ENCODE measurements at regions not wholly inside any gene's neighbourhood (a gene's known extent, or its start where the extent isn't known, plus 50 kb on each side); places are given as distances from the start of the nearest gene placed in this dataset.

DNA sequence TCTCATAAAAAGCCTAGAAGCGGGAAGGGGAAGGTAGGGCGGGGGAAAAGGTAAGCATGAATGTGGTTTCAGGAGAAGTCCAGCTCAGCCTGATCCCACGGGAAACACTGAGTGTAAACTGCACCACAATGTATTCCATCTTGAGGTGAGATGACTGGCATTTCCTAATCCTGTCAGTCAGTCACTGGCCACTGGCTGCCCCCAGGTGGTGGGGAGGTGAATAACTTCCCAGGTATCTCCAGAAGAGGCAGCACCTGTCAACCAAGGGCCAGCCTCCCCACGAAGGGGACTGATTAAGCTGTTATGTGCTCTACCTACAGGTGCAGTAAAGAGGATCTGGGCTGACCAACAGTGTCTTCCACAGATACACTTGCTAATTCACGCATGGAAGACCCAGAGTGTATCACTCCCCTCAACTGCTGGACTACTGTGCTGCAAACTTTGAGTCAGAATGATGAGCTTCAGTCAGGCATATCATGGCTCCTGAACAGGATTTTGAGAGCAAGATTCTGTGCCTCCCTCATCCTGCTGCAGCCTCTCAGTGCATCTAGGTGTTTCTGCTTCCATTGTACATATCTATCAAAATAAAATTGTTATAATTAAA, 108.5 kb upstream of the CCL2 start:
- Histone ChIP-seq H3K36me3 (replicated peaks in 1 of 2) (no peaks in the 10 kb centered on the region), H3K27ac (no peak overlapping the region), H3K4me3 (no peak overlapping the region), H3K4me1 (replicated peaks in 1 of 2) (no peaks in the 10 kb centered on the region), H3K9me3 (replicated peaks in 1 of 3) (no peaks in the 10 kb centered on the region), H3K27me3 (no peaks in the 10 kb centered on the region)
- TF ChIP-seq, protein P1, sequence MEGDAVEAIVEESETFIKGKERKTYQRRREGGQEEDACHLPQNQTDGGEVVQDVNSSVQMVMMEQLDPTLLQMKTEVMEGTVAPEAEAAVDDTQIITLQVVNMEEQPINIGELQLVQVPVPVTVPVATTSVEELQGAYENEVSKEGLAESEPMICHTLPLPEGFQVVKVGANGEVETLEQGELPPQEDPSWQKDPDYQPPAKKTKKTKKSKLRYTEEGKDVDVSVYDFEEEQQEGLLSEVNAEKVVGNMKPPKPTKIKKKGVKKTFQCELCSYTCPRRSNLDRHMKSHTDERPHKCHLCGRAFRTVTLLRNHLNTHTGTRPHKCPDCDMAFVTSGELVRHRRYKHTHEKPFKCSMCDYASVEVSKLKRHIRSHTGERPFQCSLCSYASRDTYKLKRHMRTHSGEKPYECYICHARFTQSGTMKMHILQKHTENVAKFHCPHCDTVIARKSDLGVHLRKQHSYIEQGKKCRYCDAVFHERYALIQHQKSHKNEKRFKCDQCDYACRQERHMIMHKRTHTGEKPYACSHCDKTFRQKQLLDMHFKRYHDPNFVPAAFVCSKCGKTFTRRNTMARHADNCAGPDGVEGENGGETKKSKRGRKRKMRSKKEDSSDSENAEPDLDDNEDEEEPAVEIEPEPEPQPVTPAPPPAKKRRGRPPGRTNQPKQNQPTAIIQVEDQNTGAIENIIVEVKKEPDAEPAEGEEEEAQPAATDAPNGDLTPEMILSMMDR (IDR thresholded peaks at IDR 0.05) = peak in 4 of 6 experiments; percentile 13 to 56 (median 41)
- TF ChIP-seq POLR2A (IDR thresholded peaks at IDR 0.05) = no peak
- intact Hi-C loops (cut with DNase I) = no loop called here
- peak in 5 of 7 donors; percentile 22 to 82 (median 29) for DNase-seq
- WGBS, 4 donors = 36 to 44% (median 37%) methylated on average over 3 to 5 of the region's 5 CpGs

DNA sequence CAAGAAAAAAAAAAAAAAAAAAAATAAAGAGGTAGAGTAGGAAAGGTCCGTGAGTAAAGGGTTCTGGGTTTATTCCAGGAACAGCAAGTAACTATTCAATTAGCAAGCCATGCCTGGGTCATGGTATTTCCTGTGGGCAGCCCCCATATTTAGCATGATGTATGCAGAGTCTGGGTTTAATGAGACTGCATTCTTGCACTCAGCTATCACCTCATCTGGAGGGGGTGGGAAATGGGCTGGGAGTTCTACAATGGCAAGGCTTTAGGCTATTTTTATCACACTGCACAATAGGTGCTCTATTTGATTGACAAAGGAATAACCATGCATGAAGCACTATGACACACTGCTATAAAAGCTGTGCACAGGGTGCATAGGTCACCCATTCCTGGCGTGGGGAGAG, 104.0 kb upstream of the CCL2 start:
- 40 to 69% (median 50%) methylated on average over 2 of the region's 2 CpGs for WGBS, 4 donors
- H3K9me3 ChIP-seq (replicated peaks in 1 of 3) = no peaks in the 10 kb centered on the region
- no peak for DNase-seq
- H3K4me3 ChIP-seq = no peak overlapping the region
- H3K36me3 ChIP-seq (replicated peaks in 1 of 2) = no peaks in the 10 kb centered on the region
- no peaks in the 10 kb centered on the region for H3K4me1 ChIP-seq (replicated peaks in 1 of 2)
- intact Hi-C loops (cut with DNase I) = no loop called here
- no peak overlapping the region for H3K27ac ChIP-seq
- no peak for TF ChIP-seq POLR2A (IDR thresholded peaks at IDR 0.05)
- TF ChIP-seq, protein P1 (IDR thresholded peaks at IDR 0.05) = no peak
- H3K27me3 ChIP-seq = peaks cover 4% of the 10 kb centered on the region

DNA sequence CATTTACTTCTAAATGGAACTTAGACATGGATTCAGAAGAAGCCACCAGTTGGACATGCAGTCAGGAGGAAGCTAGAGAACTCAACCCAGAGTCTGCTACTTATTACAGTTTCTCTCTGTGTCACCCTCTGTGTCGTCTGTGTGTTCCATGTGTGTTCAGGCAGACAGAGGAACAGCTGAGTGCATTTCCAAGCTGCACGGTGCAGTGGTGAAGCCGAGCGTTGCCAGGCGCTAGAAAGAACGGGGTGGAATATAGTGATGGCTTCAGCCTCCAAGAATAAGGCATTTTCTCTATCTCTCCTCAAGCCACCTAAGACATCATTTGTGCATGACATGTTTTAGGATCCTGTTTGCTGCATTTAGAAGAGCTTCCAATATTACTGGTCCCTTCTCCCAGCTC, 101.1 kb upstream of the CCL2 start:
- H3K27me3 ChIP-seq = peaks cover 17% of the 10 kb centered on the region
- H3K4me3 ChIP-seq = no peak overlapping the region
- H3K27ac ChIP-seq = no peak overlapping the region
- no peaks in the 10 kb centered on the region for H3K4me1 ChIP-seq (replicated peaks in 1 of 2)
- no peaks in the 10 kb centered on the region for H3K9me3 ChIP-seq (replicated peaks in 1 of 3)
- no peak for DNase-seq
- H3K36me3 ChIP-seq (replicated peaks in 1 of 2) = no peaks in the 10 kb centered on the region
- no peak for TF ChIP-seq POLR2A (IDR thresholded peaks at IDR 0.05)
- TF ChIP-seq, protein P1 (IDR thresholded peaks at IDR 0.05) = no peak
- intact Hi-C loops (cut with DNase I) = no loop called here
- 62 to 70% (median 68%) methylated on average over 6 of the region's 6 CpGs for WGBS, 4 donors

DNA sequence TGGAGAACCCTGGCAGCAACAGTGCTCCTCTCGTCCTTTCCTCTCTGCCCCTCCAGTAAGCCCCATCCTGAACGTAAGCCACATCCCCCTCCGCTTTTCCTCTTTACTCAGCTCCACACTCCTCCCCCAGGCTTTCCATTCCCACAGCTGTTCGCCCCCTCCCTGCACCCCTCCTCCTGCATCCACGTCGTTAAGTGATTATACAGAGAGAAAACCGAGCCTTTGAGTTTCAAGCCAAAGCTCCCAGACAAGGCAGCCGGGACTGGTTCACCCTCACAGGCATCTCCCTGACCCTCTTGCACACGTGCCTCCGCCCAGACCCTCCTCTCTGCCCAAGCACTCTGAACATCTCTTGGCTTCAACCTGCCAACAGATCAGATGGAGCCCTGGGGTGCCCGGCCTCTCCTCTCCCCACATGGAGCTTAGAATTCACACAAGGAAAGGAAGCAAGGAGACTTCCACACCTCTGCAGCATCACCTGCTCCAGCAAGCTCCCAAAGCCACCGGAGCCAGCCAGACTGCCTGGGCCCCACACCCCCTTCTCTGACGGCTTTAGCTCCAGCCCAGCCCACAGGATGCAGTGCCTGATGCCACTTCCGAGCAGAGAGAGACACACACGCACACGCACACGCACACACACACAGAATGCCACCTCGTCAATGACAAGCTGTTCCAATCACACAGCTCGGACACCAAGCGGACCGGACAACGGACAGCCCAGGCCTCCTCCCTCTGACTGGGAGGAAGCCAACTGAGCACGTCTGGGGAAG, 99.9 kb upstream of the CCL2 start:
- H3K36me3 ChIP-seq (replicated peaks in 1 of 2) = no peaks in the 10 kb centered on the region
- no peak overlapping the region for H3K4me3 ChIP-seq
- H3K9me3 ChIP-seq (replicated peaks in 1 of 3) = no peaks in the 10 kb centered on the region
- peaks cover 17% of the 10 kb centered on the region for H3K27me3 ChIP-seq
- whole genome bisulfite sequencing, 4 donors = 21 to 36% (median 34%) methylated on average over 16 to 23 of the region's 23 CpGs
- no peak overlapping the region for H3K27ac ChIP-seq
- DNase-seq = peak in 1 of 7 donors; percentile 69
- intact Hi-C loops (cut with DNase I) = no loop called here
- H3K4me1 ChIP-seq (replicated peaks in 1 of 2) = no peaks in the 10 kb centered on the region
- TF ChIP-seq, protein P1 (IDR thresholded peaks at IDR 0.05) = no peak
- TF ChIP-seq POLR2A (IDR thresholded peaks at IDR 0.05) = no peak
